OCI-LY1 (cell line): ENCODE measurements at regions not wholly inside any gene's neighbourhood (a gene's known extent, or its start where the extent isn't known, plus 50 kb on each side); places are given as distances from the start of the nearest gene placed in this dataset.

Experiments used
- H2AFZ ChIP-seq: fragments of 200-600 bp; sonication (generic), shearing (Covaris generic); 2 replicates; pipeline ENCODE4 v1.6.0; 2014; ENCODE audit warnings: antibody characterized with exemption, mild to moderate bottlenecking, low read length
- H3F3A ChIP-seq: fragments of 200-600 bp; sonication (generic), shearing (Covaris generic); 2 replicates; pipeline ENCODE4 v1.6.0; 2014; ENCODE audit warnings: mild to moderate bottlenecking, antibody characterized with exemption, low read length, moderate library complexity; ENCODE audit not compliant: insufficient read depth
- H3K27ac ChIP-seq: fragments of 200-600 bp; sonication (generic); 2 replicates; pipeline ENCODE4 v1.5.1; 2014; ENCODE audit warnings: low read length, mixed run types, mild to moderate bottlenecking, low read depth; ENCODE audit not compliant: poor library complexity, severe bottlenecking
- H3K27me3 ChIP-seq: fragments of 200-600 bp; sonication (generic); 2 replicates; pipeline ENCODE4 v1.6.0; 2014; ENCODE audit warnings: antibody characterized with exemption, mild to moderate bottlenecking, low read length, moderate library complexity; ENCODE audit not compliant: insufficient read depth
- H3K36me3 ChIP-seq: fragments of 200-600 bp; sonication (generic); 2 replicates; pipeline ENCODE4 v1.6.1; 2014; ENCODE audit warnings: mild to moderate bottlenecking, antibody characterized with exemption, low read length, moderate library complexity, mixed read lengths; ENCODE audit not compliant: insufficient read depth
- H3K4me1 ChIP-seq: fragments of 200-600 bp; sonication (generic); 2 replicates; pipeline ENCODE4 v1.5.1; 2014; ENCODE audit warnings: mild to moderate bottlenecking, low read length, moderate library complexity; ENCODE audit not compliant: insufficient read depth, severe bottlenecking
- H3K4me2 ChIP-seq: fragments of 200-600 bp; sonication (generic), shearing (Covaris generic); 2 replicates; pipeline ENCODE4 v1.6.1; 2014; ENCODE audit warnings: low read length
- H3K4me3 ChIP-seq: fragments of 200-600 bp; sonication (generic); 2 replicates; pipeline ENCODE4 v1.5.1; 2014; ENCODE audit warnings: low read length, low read depth, mild to moderate bottlenecking, mixed read lengths; ENCODE audit not compliant: poor library complexity, severe bottlenecking
- H3K79me2 ChIP-seq: fragments of 200-600 bp; shearing (Covaris generic); 2 replicates; pipeline ENCODE4 v1.6.1; 2016; ENCODE audit warnings: mixed run types, low read length, mixed read lengths; ENCODE audit not compliant: insufficient read depth
- H3K9ac ChIP-seq: fragments of 200-600 bp; sonication (generic), shearing (Covaris generic); 2 replicates; pipeline ENCODE4 v1.6.1; 2014; ENCODE audit warnings: mild to moderate bottlenecking, low read length, mixed read lengths
- H3K9me2 ChIP-seq: fragments of 200-600 bp; sonication (generic), shearing (Covaris generic); 2 replicates; pipeline ENCODE4 v1.6.1; 2014; ENCODE audit warnings: low read depth, mild to moderate bottlenecking, low read length, mixed read lengths
- H3K9me3 ChIP-seq: fragments of 200-600 bp; shearing (Covaris generic); 2 replicates; pipeline ENCODE4 v1.6.1; 2014; ENCODE audit warnings: low read length, mixed read lengths
- H4K20me1 ChIP-seq: fragments of 200-600 bp; sonication (generic), shearing (Covaris generic); 2 replicates; pipeline ENCODE4 v1.6.0; 2016; ENCODE audit warnings: mild to moderate bottlenecking, low read length; ENCODE audit not compliant: insufficient read depth
- CTCF ChIP-seq: fragments of 200-600 bp; sonication (generic), shearing (Covaris generic); IDR thresholded peaks from 2 replicates; pipeline ENCODE4 v1.5.1; 2017; ENCODE audit warnings: mild to moderate bottlenecking, antibody characterized with exemption, low read length, moderate library complexity, mixed read lengths
- EZH2 ChIP-seq: fragments of 200-600 bp; sonication (generic), shearing (Covaris generic); IDR thresholded peaks from 2 replicates; pipeline ENCODE4 v1.8.0; 2017; ENCODE audit warnings: borderline replicate concordance, mixed run types, mild to moderate bottlenecking, antibody characterized with exemption, low read length, moderate library complexity, mixed read lengths

GRCh38 chr3:177641206-177641605 lies 443.9 kb upstream of the TBL1XR1 start:
- no peak overlapping the region for H3K27ac ChIP-seq
- no peak overlapping the region for H3K9ac ChIP-seq
- H3K9me3 ChIP-seq: no peaks in the 10 kb centered on the region
- H4K20me1 ChIP-seq: no peaks in the 10 kb centered on the region
- TF ChIP-seq EZH2: no peak
- no peak for TF ChIP-seq CTCF
- H3K9me2 ChIP-seq: no peaks in the 10 kb centered on the region
- H3K79me2 ChIP-seq: no peaks in the 10 kb centered on the region
- H3K4me2 ChIP-seq: no peak overlapping the region
- no peaks in the 10 kb centered on the region for H3K27me3 ChIP-seq
- H2AFZ ChIP-seq: no peak overlapping the region
- no peaks in the 10 kb centered on the region for H3K4me1 ChIP-seq
- H3K36me3 ChIP-seq: no peaks in the 10 kb centered on the region
- H3K4me3 ChIP-seq: no peak overlapping the region
- H3F3A ChIP-seq: no peaks in the 10 kb centered on the region

GRCh38 chr3:177642042-177642803 lies 444.9 kb upstream of the TBL1XR1 start:
- no peak overlapping the region for H3K27ac ChIP-seq
- H3F3A ChIP-seq: no peaks in the 10 kb centered on the region
- no peaks in the 10 kb centered on the region for H3K9me2 ChIP-seq
- H4K20me1 ChIP-seq: no peaks in the 10 kb centered on the region
- H3K36me3 ChIP-seq: no peaks in the 10 kb centered on the region
- H3K4me3 ChIP-seq: no peak overlapping the region
- no peak overlapping the region for H3K9ac ChIP-seq
- no peaks in the 10 kb centered on the region for H3K79me2 ChIP-seq
- H3K4me1 ChIP-seq: no peaks in the 10 kb centered on the region
- no peaks in the 10 kb centered on the region for H3K27me3 ChIP-seq
- TF ChIP-seq CTCF (no peak), EZH2 (no peak)
- H3K4me2 ChIP-seq: no peak overlapping the region
- no peaks in the 10 kb centered on the region for H3K9me3 ChIP-seq
- no peak overlapping the region for H2AFZ ChIP-seq

GRCh38 chr3:177642804-177643125 lies 445.5 kb upstream of the TBL1XR1 start:
- Histone ChIP-seq H3K9ac (no peak overlapping the region), H3K4me1 (no peaks in the 10 kb centered on the region), H3K4me3 (no peak overlapping the region), H4K20me1 (no peaks in the 10 kb centered on the region), H2AFZ (no peak overlapping the region), H3K9me3 (no peaks in the 10 kb centered on the region), H3K79me2 (no peaks in the 10 kb centered on the region), H3K27ac (no peak overlapping the region), H3K4me2 (no peak overlapping the region), H3K9me2 (no peaks in the 10 kb centered on the region), H3K36me3 (no peaks in the 10 kb centered on the region), H3F3A (no peaks in the 10 kb centered on the region), H3K27me3 (no peaks in the 10 kb centered on the region)
- TF ChIP-seq EZH2 (no peak), CTCF (no peak)
